Suprapubic skin (tissue), 4 donors: ENCODE measurements at regions not wholly inside any gene's neighbourhood (a gene's known extent, or its start where the extent isn't known, plus 50 kb on each side); places are given as distances from the start of the nearest gene placed in this dataset.

Experiments
- DNase-seq, 2 donors: peaks; one replicate each; pipeline ENCODE4 v3.0.0-alpha.2; 2019; ENCODE audit warnings: low spot score in 2 of 2
- H3K27ac ChIP-seq: fragments of 200-600 bp; sonication (generic); one replicate; pipeline ENCODE4 v1.5.1; 2019
- H3K27me3 ChIP-seq: fragments of 200-600 bp; sonication (generic); one replicate; pipeline ENCODE4 v1.5.1; 2019
- H3K36me3 ChIP-seq: fragments of 200-600 bp; sonication (generic); one replicate; pipeline ENCODE4 v1.5.1; 2019
- H3K4me1 ChIP-seq: fragments of 200-600 bp; sonication (generic); one replicate; pipeline ENCODE4 v1.5.1; 2019
- H3K4me3 ChIP-seq: fragments of 200-600 bp; sonication (generic); one replicate; pipeline ENCODE4 v1.5.1; 2019; ENCODE audit warnings: mild to moderate bottlenecking
- H3K9me3 ChIP-seq: fragments of 200-600 bp; sonication (generic); one replicate; pipeline ENCODE4 v1.5.1; 2019
- EP300 ChIP-seq: sonication (generic); formaldehyde crosslinking; IDR thresholded peaks from one replicate; pipeline ENCODE4 v1.6.1; 2017; ENCODE audit warnings: antibody characterized with exemption
- POLR2A ChIP-seq, 2 donors: fragments of 450-650 bp; IDR thresholded peaks; one replicate each; pipeline ENCODE4 v1.6.1; 2017; ENCODE audit warnings: antibody characterized with exemption in 2 of 2, mild to moderate bottlenecking in 2 of 2, moderate library complexity in 2 of 2
- POLR2AphosphoS5 ChIP-seq, 3 donors: sonication (generic); formaldehyde crosslinking; IDR thresholded peaks; one replicate each; pipeline ENCODE4 v1.6.1; 2017; ENCODE audit warnings: antibody characterized with exemption in 3 of 3
- WGBS: methylation state at CpG from one replicate; pipeline ENCODE4 v1.1.5; 2018; 5-methylcytosine and 5-hydroxymethylcytosine counted together
- TF ChIP-seq, protein P1 (sequence below), 2 donors: fragments of 200-600 bp in 1 of 2; fragments of 450-650 bp in 1 of 2; sonication (generic) in 1 of 2; IDR thresholded peaks; one replicate each; pipeline ENCODE4 v1.5.1; 2016 to 2019; ENCODE audit warnings: antibody characterized with exemption in 2 of 2, mild to moderate bottlenecking in 1 of 2, moderate library complexity in 1 of 2

DNA sequence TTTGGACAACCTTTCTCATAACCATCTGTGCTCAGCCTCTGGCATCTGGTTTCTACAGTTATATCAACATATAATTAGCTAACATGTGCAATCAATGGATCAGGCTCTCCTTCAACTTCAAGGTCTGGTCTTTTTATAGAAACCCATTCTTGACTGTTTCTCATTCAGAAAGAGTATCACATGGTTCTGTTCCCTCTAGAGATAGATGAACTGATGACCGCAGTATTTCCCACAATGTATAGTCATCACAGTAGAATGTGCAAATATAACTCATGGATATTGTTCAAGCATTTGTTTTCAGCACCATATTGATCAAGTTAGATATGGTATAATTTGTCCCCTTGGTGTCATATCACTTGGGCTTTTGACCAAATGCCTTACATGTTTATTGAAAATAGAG lies 656.2 kb downstream of the FRK start:
- Histone ChIP-seq H3K27ac (no peak overlapping the region), H3K27me3 (no peaks in the 10 kb centered on the region), H3K9me3 (no peaks in the 10 kb centered on the region), H3K4me1 (no peaks in the 10 kb centered on the region), H3K4me3 (no peak overlapping the region), H3K36me3 (no peaks in the 10 kb centered on the region)
- TF ChIP-seq EP300: no peak
- TF ChIP-seq, protein P1, sequence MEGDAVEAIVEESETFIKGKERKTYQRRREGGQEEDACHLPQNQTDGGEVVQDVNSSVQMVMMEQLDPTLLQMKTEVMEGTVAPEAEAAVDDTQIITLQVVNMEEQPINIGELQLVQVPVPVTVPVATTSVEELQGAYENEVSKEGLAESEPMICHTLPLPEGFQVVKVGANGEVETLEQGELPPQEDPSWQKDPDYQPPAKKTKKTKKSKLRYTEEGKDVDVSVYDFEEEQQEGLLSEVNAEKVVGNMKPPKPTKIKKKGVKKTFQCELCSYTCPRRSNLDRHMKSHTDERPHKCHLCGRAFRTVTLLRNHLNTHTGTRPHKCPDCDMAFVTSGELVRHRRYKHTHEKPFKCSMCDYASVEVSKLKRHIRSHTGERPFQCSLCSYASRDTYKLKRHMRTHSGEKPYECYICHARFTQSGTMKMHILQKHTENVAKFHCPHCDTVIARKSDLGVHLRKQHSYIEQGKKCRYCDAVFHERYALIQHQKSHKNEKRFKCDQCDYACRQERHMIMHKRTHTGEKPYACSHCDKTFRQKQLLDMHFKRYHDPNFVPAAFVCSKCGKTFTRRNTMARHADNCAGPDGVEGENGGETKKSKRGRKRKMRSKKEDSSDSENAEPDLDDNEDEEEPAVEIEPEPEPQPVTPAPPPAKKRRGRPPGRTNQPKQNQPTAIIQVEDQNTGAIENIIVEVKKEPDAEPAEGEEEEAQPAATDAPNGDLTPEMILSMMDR (IDR thresholded peaks at IDR 0.05): no peak
- TF ChIP-seq POLR2A (IDR thresholded peaks at IDR 0.05): no peak
- TF ChIP-seq POLR2AphosphoS5 (IDR thresholded peaks at IDR 0.05): no peak
- 72% methylated on average over 1 of the region's 1 CpG for WGBS
- no peak for DNase-seq

DNA sequence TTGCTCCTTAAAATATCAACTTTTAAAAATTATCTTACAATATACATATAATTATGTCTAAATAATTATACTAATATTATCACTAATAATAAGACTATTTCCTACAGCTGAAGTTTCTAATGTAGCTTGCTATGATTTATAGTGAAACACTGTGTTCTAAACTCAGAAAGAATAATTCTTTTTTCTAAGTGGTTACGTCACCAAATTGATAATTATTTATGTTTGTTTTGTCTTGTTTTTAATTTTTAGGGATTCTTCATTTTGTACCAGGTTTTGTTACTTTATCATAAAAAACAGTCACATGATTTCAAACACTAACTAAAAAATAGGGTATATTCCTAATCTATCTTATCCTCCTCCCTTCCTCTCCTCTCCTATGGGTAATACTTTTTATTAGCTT lies 662.1 kb downstream of the FRK start:
- H3K36me3 ChIP-seq: no peaks in the 10 kb centered on the region
- H3K27me3 ChIP-seq: no peaks in the 10 kb centered on the region
- no peak overlapping the region for H3K4me3 ChIP-seq
- 77% methylated on average over 1 of the region's 1 CpG for WGBS
- H3K27ac ChIP-seq: no peak overlapping the region
- TF ChIP-seq, protein P1 (IDR thresholded peaks at IDR 0.05): no peak
- TF ChIP-seq POLR2A (IDR thresholded peaks at IDR 0.05) (no peak), EP300 (no peak)
- H3K4me1 ChIP-seq: no peaks in the 10 kb centered on the region
- DNase-seq: no peak
- H3K9me3 ChIP-seq: no peaks in the 10 kb centered on the region

DNA sequence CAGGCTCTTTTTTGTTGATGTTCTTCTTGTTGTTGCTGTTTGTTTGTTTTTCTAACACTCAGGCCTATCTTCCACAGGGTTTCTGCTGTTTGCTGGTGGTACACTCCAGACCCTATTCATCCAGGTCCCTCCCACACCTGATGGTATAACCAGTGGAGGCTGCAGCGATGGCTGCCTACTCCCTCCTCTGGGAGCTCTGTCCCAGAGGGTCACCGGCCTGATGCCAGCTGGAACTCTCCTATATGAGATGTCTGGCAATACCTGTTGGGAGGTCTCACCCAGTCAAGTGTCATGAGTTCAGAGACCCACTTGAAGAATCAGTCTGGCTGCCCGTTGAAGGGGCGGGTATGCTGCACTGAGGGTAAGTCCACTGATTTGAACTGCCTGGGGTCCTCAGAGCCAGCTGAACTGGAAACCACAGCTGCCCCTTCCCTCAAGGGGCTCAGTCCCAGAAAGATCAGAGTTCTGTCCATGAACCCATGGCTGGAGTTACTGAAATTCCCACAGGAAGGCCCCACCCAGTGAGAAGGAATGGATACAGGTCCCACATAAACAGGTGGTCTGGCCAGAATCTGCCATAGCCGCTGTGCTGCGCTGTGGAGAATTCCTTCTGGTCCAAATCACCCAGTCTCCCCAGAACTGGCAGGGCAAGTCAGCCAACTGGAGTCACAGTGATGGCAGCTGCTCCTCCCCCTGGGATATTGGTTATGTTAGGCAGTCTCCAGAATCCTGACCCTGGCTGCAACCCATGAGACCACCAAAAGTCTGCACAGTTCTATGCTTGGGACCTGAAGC lies 664.4 kb downstream of the FRK start:
- no peaks in the 10 kb centered on the region for H3K27me3 ChIP-seq
- no peaks in the 10 kb centered on the region for H3K9me3 ChIP-seq
- no peak overlapping the region for H3K27ac ChIP-seq
- no peak for DNase-seq
- H3K36me3 ChIP-seq: no peaks in the 10 kb centered on the region
- H3K4me1 ChIP-seq: no peaks in the 10 kb centered on the region
- TF ChIP-seq EP300 (no peak), POLR2A (IDR thresholded peaks at IDR 0.05) (no peak), POLR2AphosphoS5 (IDR thresholded peaks at IDR 0.05) (no peak)
- TF ChIP-seq, protein P1 (IDR thresholded peaks at IDR 0.05): no peak
- WGBS: 93% methylated on average over 4 of the region's 6 CpGs
- H3K4me3 ChIP-seq: no peak overlapping the region

DNA sequence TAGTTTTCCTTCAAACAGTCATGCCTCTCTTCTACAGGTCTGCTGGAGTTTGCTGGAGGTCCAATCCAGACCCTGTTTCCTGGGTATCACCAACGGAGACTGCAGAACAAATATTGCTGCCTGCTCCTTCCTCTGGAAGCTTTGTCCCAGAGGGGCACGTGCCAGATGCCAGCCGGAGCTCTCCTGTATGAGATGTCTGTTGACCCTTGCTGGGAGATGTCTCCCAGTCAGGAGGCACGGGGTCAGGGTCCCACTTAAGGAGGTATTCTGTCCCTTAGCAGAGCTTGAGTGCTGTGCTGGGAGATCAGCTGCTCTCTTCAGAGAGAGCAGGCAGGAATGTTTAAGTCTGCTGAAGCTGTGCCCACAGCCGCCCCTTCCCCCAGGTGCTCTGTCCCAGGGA lies 666.9 kb downstream of the FRK start:
- H3K27ac ChIP-seq: no peak overlapping the region
- WGBS: 92% methylated on average over 5 of the region's 5 CpGs

DNA sequence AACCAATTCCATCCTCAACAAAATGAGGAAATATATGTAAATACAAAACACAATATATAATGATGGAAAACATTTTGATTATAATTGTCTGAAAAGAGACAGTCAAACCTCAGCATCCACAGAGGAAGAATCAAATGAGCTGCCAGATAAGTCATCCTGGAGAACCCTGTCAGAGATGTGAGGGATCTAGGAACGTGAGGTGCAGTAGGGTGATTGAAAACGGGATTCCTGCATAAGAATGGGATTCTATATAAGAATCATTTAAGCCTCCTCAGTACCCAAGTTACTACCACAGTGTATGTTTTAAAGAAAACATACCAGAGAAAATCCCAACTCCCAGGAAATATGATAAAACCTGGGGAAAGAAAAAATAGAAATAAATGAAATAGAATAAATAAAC lies 690.5 kb downstream of the FRK start:
- WGBS: 64% methylated on average over 2 of the region's 2 CpGs
- TF ChIP-seq, protein P1 (IDR thresholded peaks at IDR 0.05): no peak
- TF ChIP-seq POLR2A (IDR thresholded peaks at IDR 0.05): no peak
- no peak for TF ChIP-seq EP300
- no peak for TF ChIP-seq POLR2AphosphoS5 (IDR thresholded peaks at IDR 0.05)
- Histone ChIP-seq H3K4me3 (no peak overlapping the region), H3K27ac (no peak overlapping the region), H3K9me3 (no peaks in the 10 kb centered on the region), H3K36me3 (no peaks in the 10 kb centered on the region), H3K4me1 (no peaks in the 10 kb centered on the region), H3K27me3 (no peaks in the 10 kb centered on the region)
- DNase-seq: no peak

More for the DNA sequence above, 666.9 kb downstream of the FRK start:
- no peaks in the 10 kb centered on the region for H3K9me3 ChIP-seq
- H3K4me3 ChIP-seq: no peak overlapping the region
- no peaks in the 10 kb centered on the region for H3K27me3 ChIP-seq
- no peaks in the 10 kb centered on the region for H3K36me3 ChIP-seq
- TF ChIP-seq, protein P1 (IDR thresholded peaks at IDR 0.05): no peak
- no peak for TF ChIP-seq EP300
- no peak for TF ChIP-seq POLR2A (IDR thresholded peaks at IDR 0.05)
- TF ChIP-seq POLR2AphosphoS5 (IDR thresholded peaks at IDR 0.05): no peak
- H3K4me1 ChIP-seq: no peaks in the 10 kb centered on the region
- DNase-seq: no peak
